ENCODE measurements at regions not wholly inside any gene's neighbourhood (a gene's known extent, or its start where the extent isn't known, plus 50 kb on each side); places are given as distances from the start of the nearest gene placed in this dataset.
"Not testable (repeated sequence)": the region's sequence is repeated elsewhere in the genome, so short reads cannot be mapped to it uniquely, and the experiment has no call there.

- TF ChIP-seq CTCF, POLR2A (IDR thresholded peaks at IDR 0.05): not testable (repeated sequence)
These were observed 100.4 kb upstream of the ZNF337 start for GRCh38 chr20:25797062-25797461.
